ENCODE measurements at regions not wholly inside any gene's neighbourhood (a gene's known extent, or its start where the extent isn't known, plus 50 kb on each side); places are given as distances from the start of the nearest gene placed in this dataset.

- no peak for DNase-seq (ENCODE audit: low read depth)
- H3K4me3 ChIP-seq (ENCODE audit: low read length), result no peak overlapping the region
- TF ChIP-seq CTCF (conservative IDR thresholded peaks at IDR 0.05; ENCODE audit: low read length), result no peak
These were observed 114.9 kb upstream of the SLC45A1 start for GRCh38 chr1:8203056-8203455.

GRCh38 chr1:8202182-8202905, 115.6 kb upstream of the SLC45A1 start:
- DNase-seq (ENCODE audit: low read depth), result peak; percentile 72
- no peak for TF ChIP-seq CTCF (conservative IDR thresholded peaks at IDR 0.05; ENCODE audit: low read length)
- no peak overlapping the region for H3K4me3 ChIP-seq (ENCODE audit: low read length)

- no peak for DNase-seq (ENCODE audit: low read depth)
- H3K4me3 ChIP-seq (ENCODE audit: low read length), result no peak overlapping the region
- no peak for TF ChIP-seq CTCF (conservative IDR thresholded peaks at IDR 0.05; ENCODE audit: low read length)
These were observed 116.5 kb upstream of the SLC45A1 start for GRCh38 chr1:8201331-8201861.

- H3K4me3 ChIP-seq (ENCODE audit: low read length), result no peak overlapping the region
- DNase-seq (ENCODE audit: low read depth), result no peak
- no peak for TF ChIP-seq CTCF (conservative IDR thresholded peaks at IDR 0.05; ENCODE audit: low read length)
These were observed 117.4 kb upstream of the SLC45A1 start for GRCh38 chr1:8200317-8201115.

- TF ChIP-seq CTCF (conservative IDR thresholded peaks at IDR 0.05; ENCODE audit: low read length), result no peak
- H3K4me3 ChIP-seq (ENCODE audit: low read length), result no peak overlapping the region
- DNase-seq (ENCODE audit: low read depth), result no peak
These were observed 119.4 kb upstream of the SLC45A1 start for GRCh38 chr1:8198522-8198921.

GRCh38 chr1:8197493-8198282, 120.2 kb upstream of the SLC45A1 start:
- no peak for TF ChIP-seq CTCF (conservative IDR thresholded peaks at IDR 0.05; ENCODE audit: low read length)
- DNase-seq (ENCODE audit: low read depth), result peak; percentile 85
- no peak overlapping the region for H3K4me3 ChIP-seq (ENCODE audit: low read length)

All from AG10803 (cell line).